AG08396 (cell line): ENCODE measurements at regions not wholly inside any gene's neighbourhood (a gene's known extent, or its start where the extent isn't known, plus 50 kb on each side); places are given as distances from the start of the nearest gene placed in this dataset.

Source experiments
- DNase-seq: peaks from one replicate; pipeline ENCODE4 v3.0.0; 2012; ENCODE audit warnings: low spot score, mixed read lengths

DNA sequence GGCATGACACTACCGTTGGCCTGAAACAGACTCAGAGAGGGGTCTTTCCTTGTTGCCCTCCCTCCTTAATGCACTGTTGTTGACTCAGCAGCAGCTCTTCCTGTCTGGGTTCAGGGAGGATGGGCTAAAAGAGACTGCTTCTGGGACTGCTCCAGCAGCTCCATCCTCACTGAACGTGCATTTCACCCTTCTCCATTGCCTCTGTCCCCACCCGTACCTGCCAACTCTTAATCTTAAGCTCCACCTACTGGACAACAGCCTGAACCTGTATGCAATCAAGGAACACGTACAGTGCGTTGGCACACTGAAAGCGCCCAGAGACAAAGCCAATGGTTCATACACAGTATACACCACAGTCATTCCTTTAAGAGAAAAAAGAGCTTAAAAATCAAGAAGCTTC, 230.8 kb upstream of the RAB6C start:
- no peak for DNase-seq

DNA sequence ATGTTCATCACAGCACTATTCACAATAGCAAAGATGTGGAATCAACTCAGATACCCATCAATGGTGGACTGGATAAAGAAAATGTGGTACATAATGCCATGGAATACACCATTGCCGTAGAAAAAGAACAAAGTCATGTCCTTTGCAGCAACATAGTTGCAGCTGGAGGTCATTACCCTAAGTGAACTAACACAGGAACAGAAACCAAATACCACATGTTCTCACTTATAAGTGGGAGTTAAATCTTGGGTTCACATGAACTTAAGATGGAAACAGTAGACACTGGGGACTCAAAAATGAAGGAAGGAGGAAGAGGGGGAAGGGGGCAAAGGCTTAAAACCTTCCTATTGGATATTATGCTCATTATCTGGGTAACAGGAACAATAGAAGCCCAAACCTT, 228.1 kb upstream of the RAB6C start:
- no peak for DNase-seq

DNA sequence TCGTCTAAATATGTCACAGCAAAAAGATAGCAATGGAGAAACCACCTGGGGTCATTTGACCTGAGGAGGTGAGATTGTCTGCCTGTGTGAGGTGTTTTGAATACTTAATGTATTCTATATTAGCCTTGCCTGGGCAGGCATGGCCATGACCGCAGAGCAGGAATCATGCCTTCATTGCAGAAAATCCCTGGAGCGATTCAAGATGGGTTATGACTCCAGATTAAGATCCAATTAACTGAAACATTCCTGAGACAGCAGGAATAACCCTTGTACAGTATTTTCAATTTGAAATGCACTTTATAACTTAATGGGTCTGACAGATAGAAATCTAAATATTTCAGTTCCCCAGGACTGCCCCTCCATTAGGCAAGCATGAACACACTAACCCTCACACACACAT, 227.3 kb upstream of the RAB6C start:
- no peak for DNase-seq

DNA sequence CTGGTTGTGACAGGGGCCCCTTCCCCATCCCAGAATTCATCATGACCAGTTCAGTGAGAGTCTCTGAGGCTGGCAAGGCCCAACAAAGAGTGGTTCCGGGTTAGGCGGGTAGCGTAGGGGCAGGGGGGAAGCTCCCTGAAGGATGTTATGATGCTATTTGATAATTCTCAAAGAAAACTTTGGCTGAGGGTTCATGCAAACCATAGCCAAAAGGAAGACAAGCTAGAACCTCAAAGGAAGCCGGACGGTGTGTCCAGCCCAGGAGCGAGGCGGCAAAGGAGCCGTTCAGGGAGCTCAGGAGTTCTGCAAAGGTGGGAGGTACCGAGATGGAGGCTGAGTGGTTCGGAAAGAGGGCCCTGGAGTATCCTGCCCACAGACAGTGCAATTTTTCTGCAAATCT, 226.8 kb upstream of the RAB6C start:
- DNase-seq = no peak

DNA sequence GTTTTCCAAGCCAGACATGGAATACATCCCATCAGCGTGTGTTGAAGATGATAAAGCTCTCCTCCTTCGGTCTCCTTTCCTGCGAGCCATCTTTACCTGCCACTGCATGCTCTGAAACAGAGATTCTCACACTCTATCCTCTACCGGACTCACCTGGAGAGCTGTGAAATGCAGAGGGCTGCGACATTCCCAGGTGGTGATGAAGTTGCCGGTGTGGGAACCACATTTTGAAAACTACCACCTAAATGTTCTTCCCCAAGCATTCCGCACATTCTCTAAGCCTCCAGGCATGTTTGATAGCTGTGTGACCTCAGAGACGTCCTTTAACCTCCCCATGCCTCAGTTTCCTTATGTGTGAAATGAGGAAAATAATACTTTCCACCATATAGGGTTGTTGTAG, 226.2 kb upstream of the RAB6C start:
- DNase-seq = no peak

DNA sequence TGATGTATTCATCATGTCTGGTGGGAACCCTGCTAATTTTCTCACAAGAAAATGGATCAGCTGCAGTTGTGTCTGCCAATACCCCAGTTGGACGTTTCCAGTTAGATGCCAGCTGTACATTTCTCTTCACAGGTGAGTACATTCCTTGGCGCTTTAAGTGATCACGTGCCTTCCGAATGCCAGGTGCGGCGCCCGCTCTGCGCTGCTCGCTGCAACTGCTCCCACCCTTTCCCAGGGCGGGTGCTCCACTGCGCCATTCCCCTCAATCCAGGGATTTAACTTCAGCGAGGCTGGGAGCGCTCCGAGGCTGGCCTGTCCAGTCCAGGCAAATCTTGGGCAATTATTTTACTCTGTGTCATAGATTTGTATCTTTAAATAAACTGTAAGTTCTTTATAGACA, 225.0 kb upstream of the RAB6C start:
- no peak for DNase-seq

DNA sequence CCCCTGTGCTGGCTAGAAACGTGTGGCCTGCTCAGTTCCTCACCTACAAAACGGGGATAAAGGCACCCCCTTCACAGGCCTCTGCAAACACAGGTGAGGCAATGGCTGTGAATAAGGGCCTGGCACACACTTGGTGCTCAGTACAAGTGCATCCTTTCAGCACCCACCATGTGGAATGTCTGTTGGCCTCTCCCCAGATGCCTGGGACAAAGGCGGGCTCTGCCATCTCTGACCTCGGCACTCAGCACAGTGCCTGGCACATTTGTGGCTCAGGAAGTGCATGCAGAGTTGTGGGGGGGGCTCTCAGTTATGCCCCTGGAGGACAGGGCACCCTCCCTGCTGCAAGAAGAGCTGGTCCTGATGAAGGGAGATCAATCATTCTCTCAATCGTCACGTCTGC, 224.6 kb upstream of the RAB6C start:
- no peak for DNase-seq

DNA sequence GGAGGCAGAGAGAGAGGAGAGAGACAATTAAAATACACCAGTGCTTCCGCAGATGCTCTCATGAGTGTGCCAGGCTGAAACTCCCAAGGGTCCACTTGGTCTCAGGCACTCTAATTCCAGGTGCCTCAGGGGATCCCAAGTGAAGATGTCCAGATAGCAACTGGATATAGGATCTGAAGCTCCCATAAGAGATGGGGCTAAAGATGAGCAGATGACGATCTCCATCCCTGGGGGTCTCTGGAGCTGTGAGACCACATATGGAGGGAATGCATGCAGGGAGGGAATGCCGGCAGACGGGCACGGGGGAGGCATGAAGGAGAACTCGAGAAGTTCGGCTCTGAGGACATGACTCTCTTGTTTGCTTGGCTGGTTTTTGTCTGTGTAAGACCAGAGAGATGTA, 223.7 kb upstream of the RAB6C start:
- DNase-seq = no peak

DNA sequence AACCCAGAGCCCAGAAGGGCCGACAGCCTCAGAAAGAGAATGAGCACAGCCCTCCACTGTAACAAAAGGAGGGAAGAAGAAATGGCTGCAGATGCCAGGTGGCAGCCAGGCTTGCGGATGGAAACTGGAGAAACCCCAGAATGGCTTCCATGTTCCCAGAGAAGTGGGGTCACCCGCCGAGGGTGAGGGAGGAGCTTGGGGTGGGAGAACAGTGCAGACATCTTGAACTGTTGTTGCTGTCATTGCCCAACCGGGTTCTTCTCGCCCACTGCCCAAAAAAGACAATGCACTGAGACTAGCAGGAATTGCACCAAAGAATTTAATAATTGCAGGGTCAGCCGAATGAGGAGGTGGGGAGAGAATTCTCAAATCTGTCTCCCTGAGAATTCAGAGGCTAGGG, 223.2 kb upstream of the RAB6C start:
- DNase-seq = no peak

DNA sequence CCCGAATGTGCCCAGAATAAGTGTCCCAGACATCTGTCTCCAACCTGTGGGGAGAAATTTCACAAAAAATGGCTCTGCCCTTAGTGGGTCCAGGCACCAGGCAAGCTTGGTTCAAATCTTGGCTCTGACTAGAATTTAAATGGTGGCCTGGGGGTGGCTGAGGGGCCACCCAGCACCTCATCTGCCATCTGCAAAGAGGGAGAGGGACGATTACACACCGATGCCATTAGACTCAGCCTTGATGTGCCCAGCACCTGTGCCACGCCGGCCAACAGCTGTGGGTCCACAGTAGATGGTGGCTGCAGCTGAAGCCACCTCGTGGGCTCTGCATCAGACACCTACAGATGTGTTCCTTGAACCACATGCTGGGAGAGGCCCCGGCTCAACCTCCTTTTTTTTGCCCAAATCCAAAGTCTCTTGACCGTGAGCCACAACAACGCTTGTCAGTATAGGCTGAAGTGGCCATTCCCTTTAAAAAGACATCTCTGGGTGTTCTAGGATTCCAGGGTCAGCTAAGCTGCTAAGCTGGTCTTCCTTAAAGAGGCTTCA, 222.0 kb upstream of the RAB6C start:
- no peak for DNase-seq

DNA sequence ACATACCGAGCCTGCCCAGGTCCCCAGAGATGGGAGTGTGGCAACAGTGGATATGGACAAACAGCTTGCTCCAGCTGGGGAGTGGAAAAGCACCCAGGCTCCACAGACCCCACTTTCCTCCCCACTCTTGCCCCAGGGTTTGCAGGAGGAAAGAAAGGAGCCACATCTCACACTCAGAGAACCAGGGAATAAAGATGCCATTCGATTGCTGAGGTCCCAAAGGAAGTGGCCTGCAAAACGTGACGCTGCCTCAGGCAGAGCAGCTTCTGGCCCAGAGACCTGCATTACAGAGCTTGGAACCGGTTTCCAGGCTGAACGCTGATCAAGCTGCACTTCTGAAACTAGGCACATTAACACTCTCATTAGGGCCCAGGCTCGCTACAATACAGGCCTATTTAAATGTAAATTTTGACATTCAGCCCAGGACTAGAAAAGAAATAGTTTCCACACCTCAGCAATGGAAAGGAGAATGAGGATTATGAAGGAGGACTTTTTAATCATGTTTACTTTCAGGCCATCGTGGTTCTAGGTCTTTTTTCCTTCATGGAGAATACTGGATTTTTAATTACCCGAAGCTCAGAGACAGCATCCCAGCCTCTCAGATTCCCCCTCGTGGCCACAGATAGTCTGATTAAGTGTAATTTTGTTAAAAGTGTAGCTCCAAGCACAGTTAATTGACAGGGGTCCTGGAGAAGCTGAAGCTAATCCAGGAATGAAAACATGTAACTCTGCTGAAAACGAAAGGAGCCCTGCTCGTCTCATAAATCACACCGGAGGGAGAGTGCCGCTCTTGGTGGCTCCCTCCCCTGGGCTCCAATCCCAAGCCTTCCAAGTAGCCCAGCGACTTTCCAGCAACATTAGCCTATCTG, 221.3 kb upstream of the RAB6C start:
- no peak for DNase-seq

DNA sequence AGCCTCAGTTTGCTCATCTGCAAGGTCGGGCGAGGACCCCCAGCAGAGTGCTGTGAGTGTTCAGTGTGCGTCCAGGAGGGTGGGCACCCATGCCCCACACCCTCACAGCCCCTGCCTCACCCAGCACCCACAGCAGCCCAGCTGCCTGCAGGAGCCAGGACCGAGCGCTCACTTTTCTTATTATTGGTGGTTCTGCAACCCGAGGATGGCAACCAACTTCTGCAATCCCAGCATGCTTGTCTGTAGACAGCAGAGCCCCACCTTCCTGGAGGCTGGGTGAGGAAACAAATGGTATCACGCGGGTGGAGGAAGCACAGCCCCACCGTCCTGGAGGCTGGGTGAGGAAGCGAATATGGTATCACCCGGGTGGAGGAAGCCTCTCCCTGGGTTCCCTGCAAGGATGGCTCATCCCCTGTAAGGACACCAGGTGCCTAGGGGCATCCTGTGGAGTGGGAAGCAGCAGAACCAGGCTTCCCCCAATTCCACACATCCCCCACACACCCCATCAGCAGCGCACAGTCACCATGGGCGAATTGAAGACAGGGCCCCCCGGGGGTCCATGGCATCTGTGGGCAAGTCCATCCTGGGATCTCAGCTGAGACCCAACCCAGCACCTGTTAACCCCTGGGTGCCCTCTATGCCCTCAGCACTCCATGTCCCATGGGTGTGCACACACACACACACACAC, 220.5 kb upstream of the RAB6C start:
- no peak for DNase-seq

DNA sequence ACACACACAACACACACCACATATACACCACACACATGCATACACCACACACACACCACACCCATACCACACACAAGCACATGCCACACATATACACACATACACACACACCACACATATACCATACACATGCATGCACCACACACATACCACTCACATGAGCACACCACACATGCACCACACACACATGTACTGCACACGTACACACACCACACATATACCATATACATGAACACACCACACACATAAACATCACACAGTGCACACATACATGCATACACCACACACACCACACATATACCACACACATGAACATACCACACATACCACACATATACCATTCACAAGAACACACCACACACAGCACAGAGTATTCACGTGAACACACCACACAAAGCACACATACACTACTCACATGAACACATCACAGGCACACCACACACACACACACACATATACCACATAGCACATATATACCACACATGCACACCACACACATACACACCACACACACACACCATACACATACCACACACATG, 219.9 kb upstream of the RAB6C start:
- no peak for DNase-seq

DNA sequence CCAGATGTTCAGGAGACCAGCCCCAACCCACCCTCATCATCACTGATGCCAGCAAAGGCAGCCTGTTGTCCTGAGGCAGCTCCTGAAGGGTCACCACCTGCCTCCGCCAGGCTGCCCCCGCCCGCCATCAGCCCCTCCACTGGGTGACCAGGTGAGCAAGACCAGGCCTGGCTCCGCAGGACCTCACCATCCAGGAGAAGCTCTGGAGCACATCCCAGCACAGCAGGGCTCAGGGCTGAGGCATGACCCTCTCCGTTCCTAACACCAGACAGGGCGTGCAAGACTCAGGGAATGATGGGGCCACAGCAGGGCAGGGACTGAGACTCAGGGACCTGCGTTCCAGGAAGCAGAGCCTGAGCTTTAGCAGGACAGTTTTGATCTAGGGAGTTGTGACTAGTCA, 218.8 kb upstream of the RAB6C start:
- no peak for DNase-seq

DNA sequence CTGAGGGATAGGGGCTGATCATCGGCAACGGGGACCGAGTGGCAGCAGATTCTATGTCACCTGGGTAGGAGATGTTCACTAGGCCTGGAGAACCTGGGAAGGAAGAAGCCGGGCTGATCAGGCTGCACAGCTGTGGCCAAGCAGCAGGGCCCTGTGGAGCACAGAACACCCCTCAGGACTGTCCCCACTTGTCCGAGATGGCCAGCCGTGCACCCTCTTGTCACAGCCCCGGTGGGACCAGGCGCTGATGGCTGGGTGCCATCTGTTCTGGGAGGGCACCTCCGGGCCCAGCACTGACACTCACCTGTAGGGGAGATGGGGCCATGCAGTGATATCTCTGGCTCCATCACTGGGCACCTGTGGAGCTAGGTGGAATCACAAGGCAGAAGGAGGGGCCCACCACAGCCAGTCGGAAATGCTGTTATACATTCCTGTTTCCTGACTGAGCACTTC, 217.9 kb upstream of the RAB6C start:
- no peak for DNase-seq

DNA sequence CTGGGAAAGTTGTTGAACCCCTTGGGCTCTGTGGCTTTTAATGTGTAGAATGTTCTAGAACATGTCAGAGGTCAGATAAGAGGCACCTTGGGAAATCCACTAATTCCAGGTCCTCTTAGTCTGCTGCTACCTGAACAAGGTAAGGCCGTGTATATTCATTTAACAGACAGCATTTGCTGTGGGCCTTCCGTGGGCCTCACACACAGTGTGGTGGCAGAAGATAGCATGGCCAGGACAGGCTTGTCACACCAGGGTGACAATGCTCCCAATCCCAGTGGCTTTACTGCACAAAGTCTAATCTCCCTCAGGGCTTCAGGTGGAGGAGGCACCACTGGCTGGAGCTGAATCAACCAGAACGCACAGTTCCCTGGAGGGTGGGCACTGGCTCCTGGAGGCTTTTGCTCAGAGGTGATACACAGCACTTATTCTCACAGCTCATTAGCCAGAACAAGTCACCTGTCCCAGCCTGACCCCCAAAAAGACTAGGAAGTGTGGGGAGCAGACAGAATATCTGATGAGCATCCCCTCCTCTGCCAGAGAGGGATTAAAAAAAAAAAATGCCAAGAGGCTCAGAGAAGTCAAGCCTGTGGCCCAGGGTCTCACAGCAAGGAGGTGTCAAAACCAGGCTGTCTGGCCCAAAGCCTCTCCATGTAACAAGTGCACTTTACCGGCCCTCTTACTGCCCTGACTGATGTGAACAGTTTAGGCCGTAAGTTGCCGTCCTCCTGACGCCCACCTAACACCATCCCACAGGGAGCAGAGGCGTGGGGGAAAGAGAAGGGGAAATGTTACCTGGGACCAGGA, 216.9 kb upstream of the RAB6C start:
- no peak for DNase-seq

DNA sequence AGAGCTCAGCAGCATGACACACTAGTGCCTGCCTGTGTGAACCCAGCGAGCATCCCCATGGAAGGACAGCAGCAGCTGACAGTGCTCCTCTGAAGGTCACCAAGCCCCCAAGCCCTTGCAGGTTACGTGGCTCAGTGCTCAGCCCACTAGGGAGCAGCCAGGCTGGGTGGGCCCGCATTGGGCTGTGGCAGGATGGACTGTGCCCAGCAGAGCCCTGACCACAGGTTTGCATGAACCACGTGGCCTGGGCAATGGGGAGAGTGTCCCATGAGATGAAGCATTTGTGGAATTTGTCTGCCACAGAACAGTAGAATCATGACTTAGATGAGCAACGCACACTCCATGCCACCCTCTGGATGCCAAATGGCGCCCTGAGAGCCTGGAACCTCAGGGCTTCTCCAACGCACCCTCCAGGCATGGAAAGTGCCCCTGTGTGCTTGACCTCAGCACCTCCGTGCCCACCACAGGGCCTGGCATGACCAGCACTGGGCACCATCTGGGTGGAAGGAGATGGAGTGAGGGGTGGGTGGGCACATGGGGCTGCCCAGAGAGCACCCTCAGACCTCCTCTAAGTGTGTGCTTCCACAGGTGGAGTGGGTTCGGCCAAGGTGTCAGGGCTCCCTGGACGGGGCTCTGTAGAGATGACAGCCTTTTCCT, 216.1 kb upstream of the RAB6C start:
- DNase-seq = no peak

DNA sequence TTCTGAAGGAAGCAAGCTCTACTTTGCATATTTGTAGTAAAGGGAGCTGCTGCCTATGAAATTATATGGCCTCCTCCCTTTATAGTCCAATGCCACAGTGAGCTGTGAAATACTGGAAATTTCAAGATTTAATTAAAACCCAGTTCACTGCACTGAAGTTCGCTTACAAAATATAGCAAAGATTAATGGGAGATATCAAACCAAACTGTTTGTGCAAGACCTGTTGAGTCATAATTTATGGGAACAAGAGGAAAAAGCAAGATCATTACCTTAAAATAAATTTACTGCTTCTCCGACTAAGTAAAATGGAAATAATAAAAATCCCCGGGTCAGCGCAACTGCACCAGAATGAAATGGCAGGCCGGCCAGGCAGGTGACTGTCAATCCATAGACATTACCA, 215.5 kb upstream of the RAB6C start:
- DNase-seq = no peak

DNA sequence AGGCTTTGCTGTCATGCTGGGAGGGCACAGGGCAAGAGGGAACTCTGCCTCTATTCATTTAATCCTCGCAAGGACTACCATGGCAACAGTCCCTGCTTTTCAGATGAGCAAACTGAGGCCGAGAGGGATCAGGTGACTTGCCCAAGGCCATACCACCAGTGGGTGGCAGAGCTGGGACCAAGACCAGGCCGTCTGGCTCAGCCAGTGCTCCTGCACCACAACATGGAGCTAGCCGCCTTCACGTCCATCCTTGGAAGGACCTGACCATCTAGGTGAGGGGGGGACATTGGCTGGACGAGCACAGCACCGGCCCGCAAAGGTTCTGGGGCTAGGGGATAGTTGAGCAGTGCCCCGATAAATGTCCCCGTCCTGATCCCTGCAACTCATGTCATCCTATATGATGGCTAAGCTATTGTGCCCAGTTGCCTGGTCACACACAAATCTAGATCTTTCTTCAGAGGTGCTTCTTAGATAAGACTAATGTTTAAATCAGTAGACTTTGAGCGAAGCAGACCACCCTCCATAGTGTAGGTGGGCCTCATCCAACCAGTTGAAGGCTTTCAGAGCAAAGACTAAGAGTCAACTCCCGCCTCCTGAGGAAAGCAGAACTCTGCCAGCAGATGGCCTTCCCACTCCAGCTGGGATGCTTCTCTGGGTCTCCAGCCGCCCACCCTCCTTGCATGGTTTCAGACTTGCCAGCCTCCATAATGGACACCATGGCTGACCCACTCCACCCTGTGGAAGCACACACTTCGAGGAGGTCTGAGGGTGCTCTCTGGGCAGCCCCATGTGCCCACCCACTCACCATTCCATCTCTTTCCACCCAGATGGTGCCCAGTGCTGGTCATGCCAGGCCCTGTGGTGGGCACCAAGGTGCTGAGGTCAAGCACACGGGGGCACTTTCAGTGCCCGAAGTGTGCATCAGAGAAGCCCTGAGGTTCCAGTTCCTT, 214.8 kb upstream of the RAB6C start:
- no peak for DNase-seq

DNA sequence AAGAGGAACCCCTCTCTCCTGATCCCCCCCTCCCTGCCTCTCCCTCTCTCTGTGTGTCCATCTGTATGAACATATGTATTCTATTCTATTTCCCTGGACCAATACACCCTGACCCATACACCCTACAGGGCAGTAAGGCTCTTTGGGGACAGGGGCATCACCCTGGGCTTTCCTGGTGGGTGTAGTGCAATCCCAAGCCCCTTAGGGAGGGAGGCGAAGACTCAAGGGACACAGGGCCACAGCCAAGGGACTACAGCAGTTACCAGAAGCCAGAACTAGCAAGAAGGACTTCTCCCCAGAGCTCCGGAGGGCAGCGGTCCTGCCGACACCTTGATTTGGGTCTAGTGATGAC, 214.2 kb upstream of the RAB6C start:
- no peak for DNase-seq
